Ishikawa (cell line): ENCODE measurements at regions not wholly inside any gene's neighbourhood (a gene's known extent, or its start where the extent isn't known, plus 50 kb on each side); places are given as distances from the start of the nearest gene placed in this dataset.

Experiments
- CEBPB ChIP-seq: IDR thresholded peaks from 2 replicates; pipeline ENCODE4 v1.6.1; 2012
- CREB1 ChIP-seq: IDR thresholded peaks from 2 replicates; pipeline ENCODE4 v1.6.1; 2012; ENCODE audit warnings: low read depth
- EGR1 ChIP-seq: IDR thresholded peaks from 2 replicates; pipeline ENCODE4 v1.6.1; 2012
- EP300 ChIP-seq: IDR thresholded peaks from 2 replicates; pipeline ENCODE4 v1.6.1; 2012; ENCODE audit warnings: borderline replicate concordance
- FOXM1 ChIP-seq: IDR thresholded peaks from 2 replicates; pipeline ENCODE4 v1.6.1; 2012; ENCODE audit warnings: low read depth, borderline replicate concordance
- NFIC ChIP-seq: IDR thresholded peaks from 2 replicates; pipeline ENCODE4 v1.6.1; 2012
- RAD21 ChIP-seq: IDR thresholded peaks from 2 replicates; pipeline ENCODE4 v1.6.1; 2012; ENCODE audit warnings: low read depth
- TAF1 ChIP-seq: IDR thresholded peaks from 2 replicates; pipeline ENCODE4 v1.6.1; 2012; ENCODE audit warnings: low read depth, mild to moderate bottlenecking
- TCF12 ChIP-seq: IDR thresholded peaks from 2 replicates; pipeline ENCODE4 v1.6.1; 2012; ENCODE audit warnings: low read depth
- TEAD4 ChIP-seq: IDR thresholded peaks from 2 replicates; pipeline ENCODE4 v1.6.1; 2012
- USF1 ChIP-seq: IDR thresholded peaks from 2 replicates; pipeline ENCODE4 v1.6.1; 2012
- YY1 ChIP-seq: IDR thresholded peaks from 2 replicates; pipeline ENCODE4 v1.6.1; 2012; ENCODE audit warnings: low read depth
- ZBTB7A ChIP-seq: IDR thresholded peaks from 2 replicates; pipeline ENCODE4 v1.6.1; 2012; ENCODE audit warnings: low read depth
- TF ChIP-seq, protein P1 (sequence below): IDR thresholded peaks from 2 replicates; pipeline ENCODE4 v1.6.1; 2012
- TF ChIP-seq, protein P2 (sequence below): IDR thresholded peaks from 2 replicates; pipeline ENCODE4 v1.6.1; 2012; ENCODE audit warnings: low read depth, mild to moderate bottlenecking

GRCh38 chr5:117188211-117188610 is 613.6 kb upstream of the SEMA6A start:
- TF ChIP-seq YY1 (no peak), RAD21 (no peak), CEBPB (no peak), CREB1 (no peak), TCF12 (no peak), EP300 (no peak), ZBTB7A (no peak), FOXM1 (no peak), TAF1 (no peak)
- TF ChIP-seq, protein P1, sequence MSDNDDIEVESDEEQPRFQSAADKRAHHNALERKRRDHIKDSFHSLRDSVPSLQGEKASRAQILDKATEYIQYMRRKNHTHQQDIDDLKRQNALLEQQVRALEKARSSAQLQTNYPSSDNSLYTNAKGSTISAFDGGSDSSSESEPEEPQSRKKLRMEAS = no peak
- TF ChIP-seq, protein P2, sequence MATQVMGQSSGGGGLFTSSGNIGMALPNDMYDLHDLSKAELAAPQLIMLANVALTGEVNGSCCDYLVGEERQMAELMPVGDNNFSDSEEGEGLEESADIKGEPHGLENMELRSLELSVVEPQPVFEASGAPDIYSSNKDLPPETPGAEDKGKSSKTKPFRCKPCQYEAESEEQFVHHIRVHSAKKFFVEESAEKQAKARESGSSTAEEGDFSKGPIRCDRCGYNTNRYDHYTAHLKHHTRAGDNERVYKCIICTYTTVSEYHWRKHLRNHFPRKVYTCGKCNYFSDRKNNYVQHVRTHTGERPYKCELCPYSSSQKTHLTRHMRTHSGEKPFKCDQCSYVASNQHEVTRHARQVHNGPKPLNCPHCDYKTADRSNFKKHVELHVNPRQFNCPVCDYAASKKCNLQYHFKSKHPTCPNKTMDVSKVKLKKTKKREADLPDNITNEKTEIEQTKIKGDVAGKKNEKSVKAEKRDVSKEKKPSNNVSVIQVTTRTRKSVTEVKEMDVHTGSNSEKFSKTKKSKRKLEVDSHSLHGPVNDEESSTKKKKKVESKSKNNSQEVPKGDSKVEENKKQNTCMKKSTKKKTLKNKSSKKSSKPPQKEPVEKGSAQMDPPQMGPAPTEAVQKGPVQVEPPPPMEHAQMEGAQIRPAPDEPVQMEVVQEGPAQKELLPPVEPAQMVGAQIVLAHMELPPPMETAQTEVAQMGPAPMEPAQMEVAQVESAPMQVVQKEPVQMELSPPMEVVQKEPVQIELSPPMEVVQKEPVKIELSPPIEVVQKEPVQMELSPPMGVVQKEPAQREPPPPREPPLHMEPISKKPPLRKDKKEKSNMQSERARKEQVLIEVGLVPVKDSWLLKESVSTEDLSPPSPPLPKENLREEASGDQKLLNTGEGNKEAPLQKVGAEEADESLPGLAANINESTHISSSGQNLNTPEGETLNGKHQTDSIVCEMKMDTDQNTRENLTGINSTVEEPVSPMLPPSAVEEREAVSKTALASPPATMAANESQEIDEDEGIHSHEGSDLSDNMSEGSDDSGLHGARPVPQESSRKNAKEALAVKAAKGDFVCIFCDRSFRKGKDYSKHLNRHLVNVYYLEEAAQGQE = no peak

- no peak for TF ChIP-seq EP300
- no peak for TF ChIP-seq FOXM1
- TF ChIP-seq TAF1 = no peak
- TF ChIP-seq ZBTB7A = no peak
- no peak for TF ChIP-seq USF1
- TF ChIP-seq, protein P2 = no peak
- TF ChIP-seq NFIC = no peak
- TF ChIP-seq, protein P1 = no peak
- no peak for TF ChIP-seq RAD21
- no peak for TF ChIP-seq CEBPB
- no peak for TF ChIP-seq CREB1
- no peak for TF ChIP-seq YY1
- TF ChIP-seq TEAD4 = no peak
- TF ChIP-seq EGR1 = no peak
Measured at GRCh38 chr5:117186751-117187150, 612.1 kb upstream of the SEMA6A start.

DNA sequence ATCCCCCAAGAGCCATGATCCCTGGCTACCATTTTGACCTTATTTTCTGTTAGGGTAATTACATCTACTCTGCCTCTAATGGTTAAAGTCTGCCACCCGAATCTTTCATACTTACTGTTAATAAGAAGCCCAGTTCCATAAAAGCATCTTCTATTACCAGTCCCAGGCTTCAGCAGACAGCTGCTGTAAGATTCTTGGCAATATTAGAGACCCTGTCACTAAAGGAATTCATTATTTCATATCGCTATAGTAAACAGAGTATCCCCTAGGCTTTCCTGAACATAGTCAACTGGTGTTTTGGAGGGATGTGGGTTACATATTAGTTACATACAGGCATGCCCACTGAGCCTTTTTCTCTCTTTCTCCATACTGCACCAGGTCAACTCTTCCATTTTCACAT is 608.7 kb upstream of the SEMA6A start:
- TF ChIP-seq, protein P2 = no peak
- no peak for TF ChIP-seq YY1
- no peak for TF ChIP-seq ZBTB7A
- TF ChIP-seq TEAD4 = no peak
- TF ChIP-seq TCF12 = no peak
- TF ChIP-seq EP300 = no peak
- no peak for TF ChIP-seq TAF1
- no peak for TF ChIP-seq USF1

- TF ChIP-seq CEBPB = no peak
- TF ChIP-seq CREB1 = no peak
- no peak for TF ChIP-seq NFIC
- no peak for TF ChIP-seq FOXM1
- TF ChIP-seq, protein P1 = no peak
- TF ChIP-seq TAF1 = no peak
- TF ChIP-seq EGR1 = no peak
- no peak for TF ChIP-seq ZBTB7A
- no peak for TF ChIP-seq EP300
- TF ChIP-seq, protein P2 = no peak
Measured at GRCh38 chr5:117182104-117182503, 607.5 kb upstream of the SEMA6A start.
